Loucy (cell line): ENCODE measurements at regions not wholly inside any gene's neighbourhood (a gene's known extent, or its start where the extent isn't known, plus 50 kb on each side); places are given as distances from the start of the nearest gene placed in this dataset.

Experiments
- H2AFZ ChIP-seq: fragments of 200-600 bp; sonication (generic); 2 replicates; pipeline ENCODE4 v1.6.0; 2016; ENCODE audit warnings: antibody characterized with exemption, mild to moderate bottlenecking, low read length, moderate library complexity
- H3F3A ChIP-seq: fragments of 200-600 bp; 2 replicates; pipeline ENCODE4 v1.6.0; 2016; ENCODE audit warnings: antibody characterized with exemption, low read depth, mild to moderate bottlenecking
- H3K27me3 ChIP-seq: fragments of 200-600 bp; sonication (generic); 2 replicates; pipeline ENCODE4 v1.6.1; 2014; ENCODE audit warnings: low read length, mild to moderate bottlenecking; ENCODE audit not compliant: insufficient read depth, poor library complexity, severe bottlenecking
- H3K36me3 ChIP-seq: fragments of 200-600 bp; sonication (generic); 2 replicates; pipeline ENCODE4 v1.6.1; 2016; ENCODE audit warnings: low read length; ENCODE audit not compliant: insufficient read depth
- H3K4me1 ChIP-seq: fragments of 200-600 bp; sonication (generic); 2 replicates; pipeline ENCODE4 v1.5.1; 2014; ENCODE audit warnings: low read length, mild to moderate bottlenecking; ENCODE audit not compliant: insufficient read depth, poor library complexity, severe bottlenecking
- H3K4me2 ChIP-seq: fragments of 200-600 bp; sonication (generic); 2 replicates; pipeline ENCODE4 v1.6.0; 2014; ENCODE audit warnings: antibody characterized with exemption, low read length, low read depth, mild to moderate bottlenecking; ENCODE audit not compliant: poor library complexity, severe bottlenecking
- H3K4me3 ChIP-seq: fragments of 200-600 bp; sonication (generic); 2 replicates; pipeline ENCODE4 v1.5.1; 2014; ENCODE audit warnings: low read length, mild to moderate bottlenecking, mixed read lengths; ENCODE audit not compliant: poor library complexity, severe bottlenecking
- H3K79me2 ChIP-seq: fragments of 200-600 bp; sonication (generic); 2 replicates; pipeline ENCODE4 v1.6.1; 2014; ENCODE audit warnings: low read length; ENCODE audit not compliant: insufficient read depth
- H3K9ac ChIP-seq: fragments of 200-600 bp; sonication (generic); 2 replicates; pipeline ENCODE4 v1.6.0; 2014; ENCODE audit warnings: mild to moderate bottlenecking, low read depth, low read length, moderate library complexity; ENCODE audit not compliant: poor library complexity, severe bottlenecking
- H3K9me2 ChIP-seq: fragments of 200-600 bp; sonication (generic); replicated peaks from 2 replicates; pipeline ENCODE4 v1.6.1; 2016; ENCODE audit warnings: low read depth, low read length, mixed read lengths
- H3K9me3 ChIP-seq: fragments of 200-600 bp; sonication (generic); 2 replicates; pipeline ENCODE4 v1.6.1; 2014; ENCODE audit warnings: mild to moderate bottlenecking, antibody characterized with exemption, low read length, low read depth; ENCODE audit not compliant: insufficient read depth
- H4K20me1 ChIP-seq: fragments of 200-600 bp; sonication (generic); 2 replicates; pipeline ENCODE4 v1.6.0; 2014; ENCODE audit warnings: antibody characterized with exemption, low read length, mild to moderate bottlenecking; ENCODE audit not compliant: insufficient read depth, poor library complexity, severe bottlenecking
- EZH2phosphoT487 ChIP-seq: fragments of 200-600 bp; IDR thresholded peaks from 2 replicates; pipeline ENCODE4 v1.6.1; 2018; ENCODE audit warnings: antibody characterized with exemption, mild to moderate bottlenecking, moderate library complexity, borderline replicate concordance
- TF ChIP-seq, protein P1 (sequence below): fragments of 200-600 bp; sonication (generic); conservative IDR thresholded peaks from 2 replicates; pipeline ENCODE4 v1.5.1; 2014; ENCODE audit warnings: mild to moderate bottlenecking, antibody characterized with exemption, low read length

DNA sequence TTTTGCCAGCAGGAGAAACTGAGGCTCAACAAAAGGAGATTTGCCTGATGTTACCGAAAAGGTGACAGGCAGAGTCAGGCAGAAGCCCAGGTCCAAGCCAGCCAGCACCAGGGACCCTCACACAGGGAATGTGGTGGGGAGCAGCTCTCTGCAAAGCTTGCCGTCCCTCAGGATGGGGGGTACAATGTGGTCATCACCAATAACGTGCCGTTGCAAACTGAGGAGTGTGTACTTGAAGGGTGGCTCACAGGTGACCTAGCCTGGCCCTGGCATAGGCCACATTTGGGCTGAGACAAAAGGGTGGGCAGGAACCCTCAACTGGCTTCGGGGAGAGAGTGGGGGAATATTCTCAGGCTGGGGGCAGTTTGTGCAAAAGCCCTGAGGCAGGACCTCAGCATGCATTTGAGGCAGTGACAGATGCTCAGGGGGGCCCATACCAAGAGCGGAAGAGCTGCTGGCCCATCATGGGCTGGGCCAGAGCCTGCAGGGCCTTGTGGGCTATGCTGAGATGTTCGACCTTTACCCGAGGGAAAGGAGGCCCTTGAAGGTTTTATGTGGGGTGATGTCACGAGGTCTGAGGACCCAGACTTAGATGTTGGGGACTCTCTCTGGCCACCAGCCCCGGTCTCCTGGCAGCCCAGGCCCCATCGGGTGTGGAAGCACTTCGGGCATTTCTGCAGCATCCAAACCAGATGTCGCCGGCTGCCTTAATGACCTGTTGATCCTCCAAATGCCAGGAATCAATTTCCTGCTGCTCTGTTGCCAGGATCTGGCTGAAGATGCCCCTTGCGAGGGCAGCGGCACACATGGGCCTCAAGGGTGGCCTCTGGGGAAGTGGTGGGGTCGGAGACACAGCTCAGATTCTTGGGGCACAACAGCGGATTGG is 57.4 kb upstream of the SHISAL1 start:
- peaks cover 4% of the 10 kb centered on the region; the same call in 1 of the 2 replicates for H3K9me3 ChIP-seq
- no peak overlapping the region for H3K4me3 ChIP-seq
- H3K9me2 ChIP-seq, result no peaks in the 10 kb centered on the region
- H3K9ac ChIP-seq, result no peak overlapping the region
- no peak overlapping the region for H3K4me2 ChIP-seq
- no peaks in the 10 kb centered on the region for H3K4me1 ChIP-seq
- TF ChIP-seq EZH2phosphoT487, result no peak
- TF ChIP-seq, protein P1, sequence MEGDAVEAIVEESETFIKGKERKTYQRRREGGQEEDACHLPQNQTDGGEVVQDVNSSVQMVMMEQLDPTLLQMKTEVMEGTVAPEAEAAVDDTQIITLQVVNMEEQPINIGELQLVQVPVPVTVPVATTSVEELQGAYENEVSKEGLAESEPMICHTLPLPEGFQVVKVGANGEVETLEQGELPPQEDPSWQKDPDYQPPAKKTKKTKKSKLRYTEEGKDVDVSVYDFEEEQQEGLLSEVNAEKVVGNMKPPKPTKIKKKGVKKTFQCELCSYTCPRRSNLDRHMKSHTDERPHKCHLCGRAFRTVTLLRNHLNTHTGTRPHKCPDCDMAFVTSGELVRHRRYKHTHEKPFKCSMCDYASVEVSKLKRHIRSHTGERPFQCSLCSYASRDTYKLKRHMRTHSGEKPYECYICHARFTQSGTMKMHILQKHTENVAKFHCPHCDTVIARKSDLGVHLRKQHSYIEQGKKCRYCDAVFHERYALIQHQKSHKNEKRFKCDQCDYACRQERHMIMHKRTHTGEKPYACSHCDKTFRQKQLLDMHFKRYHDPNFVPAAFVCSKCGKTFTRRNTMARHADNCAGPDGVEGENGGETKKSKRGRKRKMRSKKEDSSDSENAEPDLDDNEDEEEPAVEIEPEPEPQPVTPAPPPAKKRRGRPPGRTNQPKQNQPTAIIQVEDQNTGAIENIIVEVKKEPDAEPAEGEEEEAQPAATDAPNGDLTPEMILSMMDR, result no peak
- no peaks in the 10 kb centered on the region for H4K20me1 ChIP-seq
- H3F3A ChIP-seq, result no peaks in the 10 kb centered on the region
- no peaks in the 10 kb centered on the region for H3K79me2 ChIP-seq
- no peaks in the 10 kb centered on the region for H3K27me3 ChIP-seq
- no peaks in the 10 kb centered on the region for H3K36me3 ChIP-seq
- no peak overlapping the region for H2AFZ ChIP-seq

DNA sequence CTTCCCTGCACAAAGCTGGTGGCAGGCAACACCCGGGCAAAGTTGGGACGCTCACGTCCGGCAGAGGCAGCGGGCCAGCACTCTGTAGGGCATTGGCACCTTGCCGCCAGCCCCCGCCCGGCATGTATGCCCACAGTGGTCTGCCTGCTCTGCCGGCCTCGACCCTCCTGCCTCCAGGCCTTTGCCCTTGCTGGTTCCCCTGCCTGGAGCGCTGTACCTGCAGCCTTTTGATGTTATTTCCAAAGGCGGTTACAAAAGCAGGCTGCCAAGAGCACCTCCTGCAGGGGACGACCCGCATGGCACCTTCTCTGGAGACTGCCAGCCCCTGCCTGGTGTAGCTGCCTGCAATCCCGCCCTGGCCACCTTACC is 56.5 kb upstream of the SHISAL1 start:
- peaks cover 4% of the 10 kb centered on the region; the same call in 1 of the 2 replicates for H3K9me3 ChIP-seq
- TF ChIP-seq, protein P1, result no peak; the same call in 1 of the 2 replicates
- TF ChIP-seq EZH2phosphoT487, result no peak
- no peak overlapping the region for H3K4me3 ChIP-seq
- H3K9me2 ChIP-seq, result no peaks in the 10 kb centered on the region
- no peak overlapping the region for H3K9ac ChIP-seq
- H3K4me2 ChIP-seq, result no peak overlapping the region
- H4K20me1 ChIP-seq, result no peaks in the 10 kb centered on the region
- H3K27me3 ChIP-seq, result no peaks in the 10 kb centered on the region
- no peak overlapping the region for H2AFZ ChIP-seq
- no peaks in the 10 kb centered on the region for H3K36me3 ChIP-seq
- H3K79me2 ChIP-seq, result no peaks in the 10 kb centered on the region
- H3F3A ChIP-seq, result no peaks in the 10 kb centered on the region
- no peaks in the 10 kb centered on the region for H3K4me1 ChIP-seq

DNA sequence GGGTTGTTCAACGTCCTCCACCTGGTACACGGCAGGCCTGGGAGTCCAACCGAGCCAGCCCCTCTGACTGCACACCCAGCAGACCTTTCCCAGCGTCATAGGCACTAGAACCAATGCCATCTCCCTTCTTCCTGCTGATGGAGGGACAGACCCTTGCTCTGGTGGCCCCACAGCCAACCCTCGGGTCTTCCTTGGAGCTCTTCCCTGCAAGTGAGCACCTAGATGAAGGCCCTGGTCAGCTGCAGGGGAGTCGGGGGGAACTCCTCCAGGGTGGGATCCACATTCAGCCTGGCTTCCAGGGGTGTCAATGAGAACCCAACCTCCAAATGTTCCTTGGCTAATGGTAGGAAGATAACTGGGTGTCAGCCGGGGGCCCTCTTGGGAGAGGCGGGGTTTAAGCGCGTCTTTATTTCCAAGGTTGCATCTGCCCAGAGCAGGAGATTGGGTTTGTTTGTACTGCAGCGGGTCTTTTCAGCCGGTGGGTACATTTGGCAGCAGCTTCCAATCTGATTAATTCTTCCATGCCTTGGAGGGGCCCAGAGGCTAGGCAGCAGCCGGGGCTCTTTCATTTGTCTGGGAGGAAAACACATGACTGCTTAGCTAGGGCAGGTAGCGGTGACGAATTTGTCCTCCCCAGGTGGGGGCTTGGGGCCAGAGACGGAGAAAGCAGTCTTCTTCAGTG is 56.0 kb upstream of the SHISAL1 start:
- H3K4me3 ChIP-seq, result no peak overlapping the region
- H3F3A ChIP-seq, result no peaks in the 10 kb centered on the region
- H3K4me2 ChIP-seq, result no peak overlapping the region
- H3K36me3 ChIP-seq, result no peaks in the 10 kb centered on the region
- H3K9me2 ChIP-seq, result no peaks in the 10 kb centered on the region
- no peaks in the 10 kb centered on the region for H3K4me1 ChIP-seq
- peaks cover 4% of the 10 kb centered on the region; the same call in 1 of the 2 replicates for H3K9me3 ChIP-seq
- H3K79me2 ChIP-seq, result no peaks in the 10 kb centered on the region
- H2AFZ ChIP-seq, result no peak overlapping the region
- no peak for TF ChIP-seq EZH2phosphoT487
- no peaks in the 10 kb centered on the region for H3K27me3 ChIP-seq
- no peaks in the 10 kb centered on the region for H4K20me1 ChIP-seq
- no peak overlapping the region for H3K9ac ChIP-seq
